ENCODE measurements at regions not wholly inside any gene's neighbourhood (a gene's known extent, or its start where the extent isn't known, plus 50 kb on each side); places are given as distances from the start of the nearest gene placed in this dataset.

- TF ChIP-seq POLR2A (IDR thresholded peaks at IDR 0.05; ENCODE audit: low read length): no peak
- no peak for TF ChIP-seq JUNB (IDR thresholded peaks at IDR 0.05)
- TF ChIP-seq GATA3 (IDR thresholded peaks at IDR 0.05; ENCODE audit: borderline replicate concordance): no peak
- no peak for TF ChIP-seq CEBPB (IDR thresholded peaks at IDR 0.05)
- TF ChIP-seq HDAC2 (IDR thresholded peaks at IDR 0.05): no peak
- H3K9me3 ChIP-seq: no peaks in the 10 kb centered on the region
- H3K4me1 ChIP-seq: no peaks in the 10 kb centered on the region
- CTCF ChIA-PET: no interaction called here
- H3K27ac ChIP-seq: no peak overlapping the region
- H3K4me3 ChIP-seq: no peak overlapping the region
- no peak for FAIRE-seq
- 0% methylated on average over 2 of the region's 2 CpGs for WGBS (ENCODE audit: missing lambda C conversion rate)
- DNase-seq (ENCODE audit: low read depth in 1 of 2, low spot score in 1 of 2): no peak
- H3K4me2 ChIP-seq: no peak overlapping the region
- POLR2A ChIA-PET: no interaction called here
- ATAC-seq: no peak
These were observed 86.0 kb upstream of the NPFFR2 start for GRCh38 chr4:71945791-71946190.

GRCh38 chr4:71958978-71959377 lies 72.8 kb upstream of the NPFFR2 start:
- TF ChIP-seq CEBPB (IDR thresholded peaks at IDR 0.05): no peak
- TF ChIP-seq HES2 (IDR thresholded peaks at IDR 0.05): no peak
- no peak for TF ChIP-seq MAX (IDR thresholded peaks at IDR 0.05)
- no peak for TF ChIP-seq MAZ (IDR thresholded peaks at IDR 0.05; ENCODE audit: borderline replicate concordance, low read depth, low read length)
- TF ChIP-seq CHD4 (IDR thresholded peaks at IDR 0.05; ENCODE audit: borderline replicate concordance): no peak
- no peak for TF ChIP-seq EHMT2 (IDR thresholded peaks at IDR 0.05; ENCODE audit: low read depth)
- no peak for FAIRE-seq
- Histone ChIP-seq H3K4me2 (no peak overlapping the region), H3K4me3 (no peak overlapping the region), H3K9me3 (no peaks in the 10 kb centered on the region), H3K27ac (no peak overlapping the region), H3K4me1 (no peaks in the 10 kb centered on the region)
- no peak for ATAC-seq
- DNase-seq (ENCODE audit: low read depth in 1 of 2, low spot score in 1 of 2): no peak
- ChIA-PET CTCF (no interaction called here), POLR2A (no interaction called here)
- WGBS (ENCODE audit: missing lambda C conversion rate): 2% methylated on average over 2 of the region's 2 CpGs

GRCh38 chr4:71962622-71963264 lies 69.1 kb upstream of the NPFFR2 start:
- WGBS (ENCODE audit: missing lambda C conversion rate): 42% methylated on average over 4 of the region's 4 CpGs

More at GRCh38 chr4:71962622-71963264, 69.1 kb upstream of the NPFFR2 start:
- DNase-seq (ENCODE audit: low read depth in 1 of 2, low spot score in 1 of 2): no peak
- H3K27ac ChIP-seq: no peak overlapping the region
- ATAC-seq: no peak
- TF ChIP-seq GATA3 (IDR thresholded peaks at IDR 0.05; ENCODE audit: borderline replicate concordance) (no peak), PBX3 (IDR thresholded peaks at IDR 0.05) (no peak), HOXB5 (CRISPR knock-in tag; IDR thresholded peaks at IDR 0.05) (no peak), TFCP2L1 (CRISPR knock-in tag; IDR thresholded peaks at IDR 0.05) (no peak), CHD2 (IDR thresholded peaks at IDR 0.05; ENCODE audit: low read length, partially characterized antibody) (no peak), MAZ (IDR thresholded peaks at IDR 0.05; ENCODE audit: borderline replicate concordance, low read depth, low read length) (no peak), JUNB (IDR thresholded peaks at IDR 0.05) (no peak), CHD4 (IDR thresholded peaks at IDR 0.05; ENCODE audit: borderline replicate concordance) (no peak), EHF (CRISPR knock-in tag; IDR thresholded peaks at IDR 0.05) (no peak), HDAC2 (IDR thresholded peaks at IDR 0.05) (no peak), SMC3 (IDR thresholded peaks at IDR 0.05) (no peak), REST (IDR thresholded peaks at IDR 0.05) (no peak), ESRRA (IDR thresholded peaks at IDR 0.05; ENCODE audit: borderline replicate concordance, low read length) (no peak), HOXA7 (CRISPR knock-in tag; IDR thresholded peaks at IDR 0.05) (no peak), ELK1 (IDR thresholded peaks at IDR 0.05; ENCODE audit: low read depth, low read length) (no peak), KDM1A (IDR thresholded peaks at IDR 0.05; ENCODE audit: low read depth) (no peak), BCL3 (IDR thresholded peaks at IDR 0.05) (no peak), ATOH8 (CRISPR knock-in tag; IDR thresholded peaks at IDR 0.05; ENCODE audit: low read depth) (no peak), HOXB13 (CRISPR knock-in tag; IDR thresholded peaks at IDR 0.05; ENCODE audit: low read depth) (no peak)
- no peak for FAIRE-seq
- no peaks in the 10 kb centered on the region for H3K4me1 ChIP-seq
- no peak overlapping the region for H3K4me2 ChIP-seq
- H3K9me3 ChIP-seq: no peaks in the 10 kb centered on the region
- no peak overlapping the region for H3K4me3 ChIP-seq
- CTCF ChIA-PET: no interaction called here
- POLR2A ChIA-PET: no interaction called here

Data from A549 (cell line).